ENCODE measurements at regions not wholly inside any gene's neighbourhood (a gene's known extent, or its start where the extent isn't known, plus 50 kb on each side); places are given as distances from the start of the nearest gene placed in this dataset.

DNA sequence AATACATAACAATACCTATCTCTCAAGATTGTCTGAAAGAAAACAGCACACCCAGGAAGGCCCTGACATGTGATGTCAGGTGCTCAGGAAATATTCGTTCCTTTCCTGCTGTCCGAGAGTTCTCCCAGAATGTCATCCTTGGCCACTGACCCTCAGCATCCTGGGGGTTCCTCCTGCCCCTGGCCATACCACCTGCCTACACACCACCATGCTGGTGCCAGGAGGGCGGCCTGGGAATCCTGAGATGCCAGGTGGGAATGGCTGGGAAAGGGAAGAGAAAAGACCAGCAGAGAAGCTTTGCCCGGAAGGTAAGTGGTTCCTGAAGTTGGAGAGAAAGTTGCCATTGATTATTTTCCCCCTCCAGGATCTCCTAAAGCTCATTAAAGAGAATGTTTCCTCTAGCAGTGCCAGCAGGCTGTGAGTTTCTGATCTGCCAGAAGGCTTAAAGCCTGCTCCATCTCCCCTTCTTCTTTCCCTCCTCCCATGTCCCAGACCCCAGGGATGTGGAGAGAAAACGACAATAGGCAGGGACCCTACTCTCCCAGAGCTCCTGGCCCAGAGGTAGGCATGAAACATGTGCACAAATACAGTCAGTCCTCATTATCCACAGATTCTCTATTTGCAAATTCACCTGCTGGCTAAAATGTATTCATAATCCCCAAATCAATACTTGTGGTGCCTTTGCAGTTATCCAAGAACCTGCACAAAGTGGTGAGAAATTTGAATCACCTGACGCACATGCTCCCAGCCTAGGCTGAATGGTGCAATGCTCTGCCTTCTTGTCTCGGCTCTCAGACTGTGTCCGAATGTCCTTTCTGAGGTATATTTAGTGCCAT, 147.1 kb upstream of the MYCN start:
- DNase-seq (ENCODE audit: low read depth in 2 of 2) = no peak

GRCh38 chr2:15793978-15794377, 146.4 kb upstream of the MYCN start:
- no peak for DNase-seq (ENCODE audit: low read depth in 2 of 2)

DNA sequence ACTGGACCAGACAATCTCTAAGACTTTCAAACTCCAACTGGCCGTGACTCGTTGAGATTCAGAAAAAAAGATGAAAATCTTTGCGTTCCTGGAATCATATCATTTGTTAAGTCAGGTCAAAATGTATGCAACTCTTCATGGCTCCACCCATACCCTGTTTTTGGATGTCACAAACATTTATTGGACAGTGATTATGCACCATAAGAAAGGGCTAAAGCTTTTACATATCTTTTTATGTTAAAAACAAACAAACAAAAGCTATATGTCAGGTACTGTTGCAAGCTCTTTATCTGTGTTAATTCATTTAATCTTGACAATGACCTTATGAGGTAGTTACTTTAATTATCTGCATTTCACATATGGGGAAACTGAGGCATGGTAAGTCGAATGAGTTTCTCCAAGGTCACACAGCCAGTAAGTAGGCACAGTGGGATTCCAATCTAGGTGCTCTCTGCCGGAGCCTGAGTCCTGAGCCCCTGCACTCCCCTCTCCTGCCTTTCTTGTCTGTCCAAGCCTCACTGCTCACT, 145.7 kb upstream of the MYCN start:
- no peak for DNase-seq (ENCODE audit: low read depth in 2 of 2)

DNA sequence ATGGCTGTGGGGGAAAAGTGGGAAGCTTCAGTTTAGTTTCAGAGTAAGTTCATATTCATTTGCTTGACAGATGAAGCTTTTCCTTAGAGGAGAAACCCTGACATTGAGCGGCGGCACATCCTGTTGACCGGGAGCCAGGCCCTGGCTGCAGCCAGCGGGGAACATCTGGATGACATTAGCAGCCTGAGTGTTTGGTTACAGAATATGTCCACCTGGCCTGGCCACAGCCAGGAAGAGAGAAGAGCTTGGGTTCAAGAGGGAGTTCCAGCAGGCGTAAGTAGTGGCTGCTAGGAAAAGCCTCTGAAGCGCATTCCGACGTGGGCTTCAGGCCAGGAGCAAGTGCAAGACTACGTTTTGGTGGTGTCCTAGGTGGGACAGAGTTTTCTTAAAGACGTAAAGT, 144.9 kb upstream of the MYCN start:
- no peak for DNase-seq (ENCODE audit: low read depth in 2 of 2)

DNA sequence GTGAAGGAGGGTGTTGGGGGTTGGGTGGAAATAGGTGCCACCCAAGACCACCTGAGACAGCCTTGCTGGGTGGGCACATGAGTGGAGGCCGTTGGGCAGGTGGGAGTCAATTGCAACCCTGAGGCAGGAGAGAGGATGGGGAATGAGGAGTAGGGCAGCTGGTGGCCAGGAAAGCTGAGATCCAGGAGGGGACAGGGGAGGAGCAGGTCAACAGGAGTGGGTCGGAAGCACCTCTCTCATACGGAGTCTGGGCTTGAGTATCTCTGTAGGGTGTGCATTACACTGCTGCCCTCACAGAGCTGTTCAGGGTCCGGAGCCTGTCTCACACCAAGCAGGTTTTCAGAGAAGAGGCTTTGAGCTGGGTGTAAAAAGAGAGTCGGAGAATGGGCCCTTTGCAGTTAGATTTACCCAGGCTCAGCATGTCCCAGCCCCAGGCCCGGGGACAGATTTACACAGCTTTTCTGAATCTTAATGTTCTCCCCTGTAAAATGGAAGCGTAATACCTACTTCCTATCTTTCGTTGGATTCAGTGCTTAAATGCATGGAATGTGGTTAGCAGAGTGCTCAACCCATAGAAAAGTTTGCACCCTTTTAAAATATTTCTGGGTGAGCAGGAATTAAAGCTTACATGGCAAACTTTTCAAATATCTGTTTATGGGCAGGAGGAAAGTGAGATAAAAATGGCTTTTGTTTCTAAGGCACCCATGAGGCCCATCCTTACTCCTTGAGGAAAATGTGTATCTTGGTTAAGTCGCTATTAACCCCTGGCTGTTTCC, 144.0 kb upstream of the MYCN start:
- DNase-seq (ENCODE audit: low read depth in 2 of 2) = no peak

- no peak for DNase-seq (ENCODE audit: low read depth in 2 of 2)
Observed at GRCh38 chr2:15797231-15797938, 143.0 kb upstream of the MYCN start.

- DNase-seq (ENCODE audit: low read depth in 2 of 2) = no peak
Observed at GRCh38 chr2:15797939-15798281, 142.4 kb upstream of the MYCN start.

GRCh38 chr2:15798701-15799431, 141.5 kb upstream of the MYCN start:
- DNase-seq (ENCODE audit: low read depth in 2 of 2) = no peak

- DNase-seq (ENCODE audit: low read depth in 2 of 2) = no peak
Observed at GRCh38 chr2:15799432-15799827, 140.9 kb upstream of the MYCN start.

- DNase-seq (ENCODE audit: low read depth in 2 of 2) = no peak
Observed at GRCh38 chr2:15800495-15801329, 139.6 kb upstream of the MYCN start.

GRCh38 chr2:15801439-15801838, 138.9 kb upstream of the MYCN start:
- no peak for DNase-seq (ENCODE audit: low read depth in 2 of 2)

DNA sequence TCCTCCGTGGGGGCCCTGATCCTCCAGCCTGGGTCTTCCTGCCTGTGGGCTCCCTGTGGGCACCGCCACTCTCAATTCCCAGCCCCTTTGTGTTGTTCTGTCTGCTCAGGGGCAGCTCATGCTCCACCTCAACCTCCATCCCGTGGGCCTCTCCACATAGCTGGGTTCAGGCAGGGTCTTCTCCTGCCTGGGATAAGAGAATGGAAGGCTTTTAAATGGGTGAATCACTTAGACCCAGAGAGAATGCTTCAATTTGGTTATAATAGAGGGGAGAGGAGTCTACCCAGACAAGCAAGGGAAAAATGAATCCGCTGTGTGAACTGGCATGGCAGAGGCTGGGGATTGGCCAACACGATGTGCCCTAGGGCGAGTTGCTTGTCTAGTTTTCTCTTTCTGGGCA, 138.4 kb upstream of the MYCN start:
- DNase-seq (ENCODE audit: low read depth in 2 of 2) = no peak

GRCh38 chr2:15802657-15803542, 137.4 kb upstream of the MYCN start:
- DNase-seq (ENCODE audit: low read depth in 2 of 2) = no peak

GRCh38 chr2:15803543-15804245, 136.7 kb upstream of the MYCN start:
- DNase-seq (ENCODE audit: low read depth in 2 of 2) = no peak

GRCh38 chr2:15804246-15804619, 136.1 kb upstream of the MYCN start:
- DNase-seq (ENCODE audit: low read depth in 2 of 2) = no peak

DNA sequence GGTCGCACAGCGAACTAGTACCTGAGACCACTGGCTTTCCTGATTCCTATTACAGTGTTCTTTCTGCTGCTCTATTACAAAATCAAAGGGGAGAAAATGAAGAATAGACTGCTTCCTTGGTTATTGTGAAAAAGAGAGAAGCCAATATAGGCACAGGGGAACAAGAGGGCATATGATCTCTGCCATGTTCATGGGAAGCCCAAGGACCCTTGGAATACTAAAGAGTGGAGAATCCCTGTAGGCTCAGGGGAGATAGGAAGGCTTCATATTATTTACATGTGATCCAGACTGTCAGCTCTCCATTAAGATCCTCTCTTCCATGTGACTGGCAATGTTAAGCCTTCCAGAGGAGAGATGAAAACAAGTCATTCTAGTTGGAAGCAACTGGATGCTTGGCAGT, 135.7 kb upstream of the MYCN start:
- no peak for DNase-seq (ENCODE audit: low read depth in 2 of 2)

DNA sequence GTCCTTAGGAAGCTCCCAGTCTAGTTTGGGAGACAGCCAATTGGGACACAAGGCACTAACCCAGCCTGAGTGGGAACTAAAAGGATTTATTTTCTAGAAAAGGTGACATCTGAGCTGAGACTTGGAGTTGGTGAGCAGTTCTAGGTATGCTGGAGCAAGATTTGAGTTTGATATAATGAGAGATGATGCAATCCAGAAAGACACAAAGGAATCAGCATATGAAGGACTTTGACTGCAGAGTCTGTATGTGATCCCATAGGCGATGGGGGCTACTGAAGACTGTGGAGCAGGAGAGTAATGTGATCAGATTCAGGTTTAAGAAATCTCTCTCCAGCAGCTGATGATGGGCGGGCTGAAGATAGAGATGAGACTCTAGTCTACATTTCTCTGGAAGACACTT, 135.1 kb upstream of the MYCN start:
- DNase-seq (ENCODE audit: low read depth in 2 of 2) = no peak

GRCh38 chr2:15805772-15806171, 134.6 kb upstream of the MYCN start:
- DNase-seq (ENCODE audit: low read depth in 2 of 2) = no peak

DNA sequence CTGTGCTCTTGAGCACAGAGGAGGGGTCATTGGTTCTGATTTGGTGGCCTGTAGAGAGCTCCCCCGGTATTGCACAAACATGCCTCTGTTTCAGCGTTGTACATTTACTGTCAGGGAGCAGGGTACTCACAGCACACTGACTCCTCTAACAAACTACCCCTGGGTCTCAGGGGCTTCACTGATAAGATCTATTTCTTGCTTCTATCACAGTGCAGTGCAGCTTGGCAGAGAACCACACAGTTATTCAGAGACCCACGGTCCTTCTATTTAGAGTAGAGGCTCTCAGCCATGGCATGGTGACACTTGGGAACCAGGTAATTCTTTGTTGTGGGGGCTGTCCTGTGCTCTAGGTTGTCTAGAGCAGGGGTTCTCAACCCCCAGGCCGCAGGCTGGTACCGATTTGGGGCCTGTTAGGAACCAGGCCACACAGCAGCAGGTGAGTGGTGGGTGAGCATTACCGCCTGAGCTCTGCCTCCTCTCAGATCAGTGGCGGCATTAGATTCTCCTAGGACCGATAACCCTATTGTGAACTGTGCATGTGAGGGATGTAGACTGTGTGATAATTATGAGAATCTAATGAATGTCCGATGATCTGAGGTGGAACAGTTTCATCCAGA, 133.4 kb upstream of the MYCN start:
- DNase-seq (ENCODE audit: low read depth in 2 of 2) = no peak
